ENCODE measurements at regions not wholly inside any gene's neighbourhood (a gene's known extent, or its start where the extent isn't known, plus 50 kb on each side); places are given as distances from the start of the nearest gene placed in this dataset.
A peak's percentile ranks its signal among the peaks of the same experiment; 100 is the strongest.

GRCh38 chr9:79289856-79290255 lies 281.9 kb upstream of the TLE4 start:
- no peak for DNase-seq

- no peak for DNase-seq
Measured at GRCh38 chr9:79292731-79293280, 279.0 kb upstream of the TLE4 start.

- DNase-seq = no peak
Measured at GRCh38 chr9:79300068-79300467, 271.7 kb upstream of the TLE4 start.

- DNase-seq = no peak
Measured at GRCh38 chr9:79301085-79301484, 270.7 kb upstream of the TLE4 start.

GRCh38 chr9:79301551-79302391 lies 270.0 kb upstream of the TLE4 start:
- DNase-seq = no peak

- DNase-seq = no peak
Measured at GRCh38 chr9:79302569-79302968, 269.2 kb upstream of the TLE4 start.

- no peak for DNase-seq
Measured at GRCh38 chr9:79308012-79308411, 263.8 kb upstream of the TLE4 start.

GRCh38 chr9:79312686-79313421 lies 258.9 kb upstream of the TLE4 start:
- DNase-seq = no peak

GRCh38 chr9:79325501-79325900 lies 246.3 kb upstream of the TLE4 start:
- no peak for DNase-seq

GRCh38 chr9:79329861-79330260 lies 241.9 kb upstream of the TLE4 start:
- no peak for DNase-seq

- DNase-seq = no peak
Measured at GRCh38 chr9:79334001-79334400, 237.8 kb upstream of the TLE4 start.

GRCh38 chr9:79334711-79335110 lies 237.1 kb upstream of the TLE4 start:
- DNase-seq = no peak

GRCh38 chr9:79335987-79336386 lies 235.8 kb upstream of the TLE4 start:
- DNase-seq = no peak

GRCh38 chr9:79341561-79341960 lies 230.2 kb upstream of the TLE4 start:
- DNase-seq = no peak

- no peak for DNase-seq
Measured at GRCh38 chr9:79346350-79347020, 225.3 kb upstream of the TLE4 start.

- no peak for DNase-seq
Measured at GRCh38 chr9:79352322-79352721, 219.4 kb upstream of the TLE4 start.

GRCh38 chr9:79353856-79354520 lies 217.8 kb upstream of the TLE4 start:
- no peak for DNase-seq

- DNase-seq = no peak
Measured at GRCh38 chr9:79357194-79357593, 214.6 kb upstream of the TLE4 start.

GRCh38 chr9:79357616-79358015 lies 214.1 kb upstream of the TLE4 start:
- DNase-seq = peak in 1 of 2 donors; percentile 38

- DNase-seq = no peak
Measured at GRCh38 chr9:79360387-79361347, 211.1 kb upstream of the TLE4 start.
